Mucosa of stomach (tissue), 1 donor: ENCODE measurements at regions not wholly inside any gene's neighbourhood (a gene's known extent, or its start where the extent isn't known, plus 50 kb on each side); places are given as distances from the start of the nearest gene placed in this dataset.
"Not testable (repeated sequence)": the region's sequence is repeated elsewhere in the genome, so short reads cannot be mapped to it uniquely, and the experiment has no call there.

Source experiments
- H3K27me3 ChIP-seq: one replicate; pipeline ENCODE4 v1.7.0; 2013; ENCODE audit warnings: mild to moderate bottlenecking, low read length; ENCODE audit not compliant: control insufficient read depth, insufficient read depth
- H3K36me3 ChIP-seq: one replicate; pipeline ENCODE4 v1.7.0; 2013; ENCODE audit warnings: low read length; ENCODE audit not compliant: control insufficient read depth, insufficient read depth
- H3K4me1 ChIP-seq: one replicate; pipeline ENCODE4 v1.7.0; 2013; ENCODE audit warnings: mild to moderate bottlenecking, low read length; ENCODE audit not compliant: control insufficient read depth, insufficient read depth
- H3K4me3 ChIP-seq: one replicate; pipeline ENCODE4 v1.7.0; 2013; ENCODE audit warnings: low read length
- H3K9ac ChIP-seq: one replicate; pipeline ENCODE4 v1.7.0; 2013; ENCODE audit warnings: mild to moderate bottlenecking, low read length, moderate library complexity
- H3K9me3 ChIP-seq: one replicate; pipeline ENCODE4 v1.7.0; 2013; ENCODE audit warnings: mild to moderate bottlenecking, low read length, moderate library complexity; ENCODE audit not compliant: control insufficient read depth
- donor health status: Pancreatic carcinoma.

- Histone ChIP-seq H3K36me3 (no peaks in the 10 kb centered on the region), H3K4me1 (no peaks in the 10 kb centered on the region), H3K27me3 (no peaks in the 10 kb centered on the region), H3K4me3 (no peak overlapping the region), H3K9ac (no peak overlapping the region), H3K9me3 (no peaks in the 10 kb centered on the region)
Observed at GRCh38 chr10:9163699-9164098, 1109.2 kb downstream of the GATA3 start.

GRCh38 chr10:9166770-9167169, 1112.3 kb downstream of the GATA3 start:
- Histone ChIP-seq H3K9me3 (no peaks in the 10 kb centered on the region), H3K27me3 (no peaks in the 10 kb centered on the region), H3K4me1 (no peaks in the 10 kb centered on the region), H3K9ac (no peak overlapping the region), H3K4me3 (no peak overlapping the region), H3K36me3 (no peaks in the 10 kb centered on the region)

- H3K4me1 ChIP-seq = no peaks in the 10 kb centered on the region
- H3K9ac ChIP-seq = no peak overlapping the region
- H3K36me3 ChIP-seq = no peaks in the 10 kb centered on the region
- no peaks in the 10 kb centered on the region for H3K9me3 ChIP-seq
- no peak overlapping the region for H3K4me3 ChIP-seq
- no peaks in the 10 kb centered on the region for H3K27me3 ChIP-seq
Observed at GRCh38 chr10:9172276-9172675, 1117.8 kb downstream of the GATA3 start.

- Histone ChIP-seq H3K9ac (no peak overlapping the region), H3K9me3 (no peaks in the 10 kb centered on the region), H3K36me3 (no peaks in the 10 kb centered on the region), H3K4me3 (no peak overlapping the region), H3K4me1 (no peaks in the 10 kb centered on the region), H3K27me3 (no peaks in the 10 kb centered on the region)
Observed at GRCh38 chr10:9175200-9175599, 1120.7 kb downstream of the GATA3 start.

GRCh38 chr10:9183197-9183880, 1128.9 kb downstream of the GATA3 start:
- not testable (repeated sequence) for H3K9me3 ChIP-seq, H3K9ac ChIP-seq, H3K27me3 ChIP-seq, H3K36me3 ChIP-seq, H3K4me3 ChIP-seq, H3K4me1 ChIP-seq

- H3K9ac ChIP-seq = no peak overlapping the region
- no peaks in the 10 kb centered on the region for H3K27me3 ChIP-seq
- H3K36me3 ChIP-seq = no peaks in the 10 kb centered on the region
- H3K4me3 ChIP-seq = no peak overlapping the region
- H3K9me3 ChIP-seq = no peaks in the 10 kb centered on the region
- H3K4me1 ChIP-seq = no peaks in the 10 kb centered on the region
Observed at GRCh38 chr10:9188022-9188810, 1133.7 kb downstream of the GATA3 start.

- no peaks in the 10 kb centered on the region for H3K9me3 ChIP-seq
- H3K9ac ChIP-seq = no peak overlapping the region
- no peaks in the 10 kb centered on the region for H3K27me3 ChIP-seq
- H3K4me1 ChIP-seq = no peaks in the 10 kb centered on the region
- H3K36me3 ChIP-seq = no peaks in the 10 kb centered on the region
- no peak overlapping the region for H3K4me3 ChIP-seq
Observed at GRCh38 chr10:9189448-9189847, 1135.0 kb downstream of the GATA3 start.

- no peaks in the 10 kb centered on the region for H3K9me3 ChIP-seq
- H3K27me3 ChIP-seq = no peaks in the 10 kb centered on the region
- no peaks in the 10 kb centered on the region for H3K36me3 ChIP-seq
- no peaks in the 10 kb centered on the region for H3K4me1 ChIP-seq
- no peak overlapping the region for H3K4me3 ChIP-seq
- H3K9ac ChIP-seq = no peak overlapping the region
Observed at GRCh38 chr10:9193120-9193519, 1138.6 kb downstream of the GATA3 start.

- no peaks in the 10 kb centered on the region for H3K36me3 ChIP-seq
- H3K27me3 ChIP-seq = no peaks in the 10 kb centered on the region
- no peaks in the 10 kb centered on the region for H3K4me1 ChIP-seq
- no peak overlapping the region for H3K9ac ChIP-seq
- H3K4me3 ChIP-seq = no peak overlapping the region
- no peaks in the 10 kb centered on the region for H3K9me3 ChIP-seq
Observed at GRCh38 chr10:9195385-9195784, 1140.9 kb downstream of the GATA3 start.

- Histone ChIP-seq H3K36me3 (no peaks in the 10 kb centered on the region), H3K9ac (no peak overlapping the region), H3K4me1 (no peaks in the 10 kb centered on the region), H3K9me3 (no peaks in the 10 kb centered on the region), H3K27me3 (no peaks in the 10 kb centered on the region), H3K4me3 (no peak overlapping the region)
Observed at GRCh38 chr10:9198611-9199010, 1144.1 kb downstream of the GATA3 start.

GRCh38 chr10:9205558-9205957, 1151.1 kb downstream of the GATA3 start:
- no peaks in the 10 kb centered on the region for H3K36me3 ChIP-seq

GRCh38 chr10:9209105-9209798, 1154.8 kb downstream of the GATA3 start:
- Histone ChIP-seq H3K9me3 (no peaks in the 10 kb centered on the region), H3K4me3 (no peak overlapping the region), H3K27me3 (no peaks in the 10 kb centered on the region), H3K36me3 (no peaks in the 10 kb centered on the region), H3K4me1 (no peaks in the 10 kb centered on the region), H3K9ac (no peak overlapping the region)

More at GRCh38 chr10:9205558-9205957, 1151.1 kb downstream of the GATA3 start:
- Histone ChIP-seq H3K27me3 (no peaks in the 10 kb centered on the region), H3K9ac (no peak overlapping the region), H3K4me1 (no peaks in the 10 kb centered on the region), H3K4me3 (no peak overlapping the region), H3K9me3 (no peaks in the 10 kb centered on the region)
